ENCODE measurements at regions not wholly inside any gene's neighbourhood (a gene's known extent, or its start where the extent isn't known, plus 50 kb on each side); places are given as distances from the start of the nearest gene placed in this dataset.

DNA sequence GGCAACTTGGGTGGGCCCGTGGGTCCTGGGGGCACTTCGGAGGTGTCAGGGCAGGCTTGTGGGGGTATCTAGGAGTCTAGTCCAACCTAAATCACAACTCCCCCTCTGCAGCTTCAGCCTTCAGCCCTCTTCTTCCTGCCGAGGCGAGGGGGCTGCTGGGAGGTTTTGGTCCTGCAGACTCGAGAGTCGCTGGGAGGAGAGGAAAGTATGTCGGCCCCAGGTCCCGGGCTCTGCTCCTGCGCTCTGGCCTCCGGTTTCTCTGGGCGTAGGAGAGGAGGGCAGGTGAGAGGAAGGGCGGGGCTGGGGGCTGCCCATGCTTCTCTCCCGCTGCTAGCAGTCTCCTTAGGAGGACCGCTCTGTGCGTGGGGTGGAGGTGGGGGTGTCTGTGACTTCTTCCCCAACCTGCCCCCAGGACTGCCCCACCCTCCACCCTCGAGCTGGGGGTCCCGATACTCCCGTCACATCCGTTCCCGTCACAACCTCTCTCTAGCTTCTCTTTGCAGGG, 139.8 kb upstream of the COL5A1 start:
- TF ChIP-seq, protein P1, sequence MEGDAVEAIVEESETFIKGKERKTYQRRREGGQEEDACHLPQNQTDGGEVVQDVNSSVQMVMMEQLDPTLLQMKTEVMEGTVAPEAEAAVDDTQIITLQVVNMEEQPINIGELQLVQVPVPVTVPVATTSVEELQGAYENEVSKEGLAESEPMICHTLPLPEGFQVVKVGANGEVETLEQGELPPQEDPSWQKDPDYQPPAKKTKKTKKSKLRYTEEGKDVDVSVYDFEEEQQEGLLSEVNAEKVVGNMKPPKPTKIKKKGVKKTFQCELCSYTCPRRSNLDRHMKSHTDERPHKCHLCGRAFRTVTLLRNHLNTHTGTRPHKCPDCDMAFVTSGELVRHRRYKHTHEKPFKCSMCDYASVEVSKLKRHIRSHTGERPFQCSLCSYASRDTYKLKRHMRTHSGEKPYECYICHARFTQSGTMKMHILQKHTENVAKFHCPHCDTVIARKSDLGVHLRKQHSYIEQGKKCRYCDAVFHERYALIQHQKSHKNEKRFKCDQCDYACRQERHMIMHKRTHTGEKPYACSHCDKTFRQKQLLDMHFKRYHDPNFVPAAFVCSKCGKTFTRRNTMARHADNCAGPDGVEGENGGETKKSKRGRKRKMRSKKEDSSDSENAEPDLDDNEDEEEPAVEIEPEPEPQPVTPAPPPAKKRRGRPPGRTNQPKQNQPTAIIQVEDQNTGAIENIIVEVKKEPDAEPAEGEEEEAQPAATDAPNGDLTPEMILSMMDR (IDR thresholded peaks at IDR 0.05; ENCODE audit: poor library complexity, severe bottlenecking), result no peak
- TF ChIP-seq, protein P2, sequence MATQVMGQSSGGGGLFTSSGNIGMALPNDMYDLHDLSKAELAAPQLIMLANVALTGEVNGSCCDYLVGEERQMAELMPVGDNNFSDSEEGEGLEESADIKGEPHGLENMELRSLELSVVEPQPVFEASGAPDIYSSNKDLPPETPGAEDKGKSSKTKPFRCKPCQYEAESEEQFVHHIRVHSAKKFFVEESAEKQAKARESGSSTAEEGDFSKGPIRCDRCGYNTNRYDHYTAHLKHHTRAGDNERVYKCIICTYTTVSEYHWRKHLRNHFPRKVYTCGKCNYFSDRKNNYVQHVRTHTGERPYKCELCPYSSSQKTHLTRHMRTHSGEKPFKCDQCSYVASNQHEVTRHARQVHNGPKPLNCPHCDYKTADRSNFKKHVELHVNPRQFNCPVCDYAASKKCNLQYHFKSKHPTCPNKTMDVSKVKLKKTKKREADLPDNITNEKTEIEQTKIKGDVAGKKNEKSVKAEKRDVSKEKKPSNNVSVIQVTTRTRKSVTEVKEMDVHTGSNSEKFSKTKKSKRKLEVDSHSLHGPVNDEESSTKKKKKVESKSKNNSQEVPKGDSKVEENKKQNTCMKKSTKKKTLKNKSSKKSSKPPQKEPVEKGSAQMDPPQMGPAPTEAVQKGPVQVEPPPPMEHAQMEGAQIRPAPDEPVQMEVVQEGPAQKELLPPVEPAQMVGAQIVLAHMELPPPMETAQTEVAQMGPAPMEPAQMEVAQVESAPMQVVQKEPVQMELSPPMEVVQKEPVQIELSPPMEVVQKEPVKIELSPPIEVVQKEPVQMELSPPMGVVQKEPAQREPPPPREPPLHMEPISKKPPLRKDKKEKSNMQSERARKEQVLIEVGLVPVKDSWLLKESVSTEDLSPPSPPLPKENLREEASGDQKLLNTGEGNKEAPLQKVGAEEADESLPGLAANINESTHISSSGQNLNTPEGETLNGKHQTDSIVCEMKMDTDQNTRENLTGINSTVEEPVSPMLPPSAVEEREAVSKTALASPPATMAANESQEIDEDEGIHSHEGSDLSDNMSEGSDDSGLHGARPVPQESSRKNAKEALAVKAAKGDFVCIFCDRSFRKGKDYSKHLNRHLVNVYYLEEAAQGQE (IDR thresholded peaks at IDR 0.05; ENCODE audit: borderline replicate concordance), result no peak
- no peak for TF ChIP-seq EP300 (conservative IDR thresholded peaks at IDR 0.05; ENCODE audit: poor library complexity, severe bottlenecking)
- no peak for TF ChIP-seq POLR2AphosphoS5 (IDR thresholded peaks at IDR 0.05)
- TF ChIP-seq TAF1 (IDR thresholded peaks at IDR 0.05; ENCODE audit: low read depth), result no peak
- TF ChIP-seq MXI1 (conservative IDR thresholded peaks at IDR 0.05; ENCODE audit: poor library complexity, severe bottlenecking), result no peak
